AG04450 (cell line): ENCODE measurements at regions not wholly inside any gene's neighbourhood (a gene's known extent, or its start where the extent isn't known, plus 50 kb on each side); places are given as distances from the start of the nearest gene placed in this dataset.

Experiments used
- CTCF ChIA-PET: fragments of 300-600, 350-600 bp; formaldehyde crosslinking; extraction: SDS; loops from one replicate; lab custom pipeline; 2022; ENCODE audit warnings: antibody characterized with exemption, inconsistent platforms; lab: Charles Lee
- POLR2A ChIA-PET: fragments of 350-600 bp; formaldehyde crosslinking; extraction: SDS; loops from one replicate; lab custom pipeline; 2021; ENCODE audit warnings: antibody characterized with exemption, inconsistent platforms; lab: Yijun Ruan, JAX
- DNase-seq: peaks from one replicate; pipeline ENCODE4 v3.0.0-alpha.2; 2011; ENCODE audit warnings: low read depth, low spot score
- H3K27ac ChIP-seq: one replicate; pipeline ENCODE4 v1.5.1; 2012; ENCODE audit warnings: low read depth, low read length, control low read depth
- H3K27me3 ChIP-seq: one replicate; pipeline ENCODE4 v1.6.0; 2012; ENCODE audit warnings: low read length; ENCODE audit not compliant: control insufficient read depth, insufficient read depth
- H3K4me3 ChIP-seq: 2 replicates; pipeline ENCODE4 v1.5.1; 2011; ENCODE audit warnings: mild to moderate bottlenecking, low read depth, low read length, control low read depth
- H3K9me3 ChIP-seq: 2 replicates; pipeline ENCODE4 v1.5.1; 2012; ENCODE audit warnings: low read length; ENCODE audit not compliant: control insufficient read depth, insufficient read depth
- CTCF ChIP-seq: IDR thresholded peaks from 2 replicates; pipeline ENCODE4 v1.5.1; 2011; ENCODE audit warnings: low read depth, low read length, control low read depth, inconsistent platforms

DNA sequence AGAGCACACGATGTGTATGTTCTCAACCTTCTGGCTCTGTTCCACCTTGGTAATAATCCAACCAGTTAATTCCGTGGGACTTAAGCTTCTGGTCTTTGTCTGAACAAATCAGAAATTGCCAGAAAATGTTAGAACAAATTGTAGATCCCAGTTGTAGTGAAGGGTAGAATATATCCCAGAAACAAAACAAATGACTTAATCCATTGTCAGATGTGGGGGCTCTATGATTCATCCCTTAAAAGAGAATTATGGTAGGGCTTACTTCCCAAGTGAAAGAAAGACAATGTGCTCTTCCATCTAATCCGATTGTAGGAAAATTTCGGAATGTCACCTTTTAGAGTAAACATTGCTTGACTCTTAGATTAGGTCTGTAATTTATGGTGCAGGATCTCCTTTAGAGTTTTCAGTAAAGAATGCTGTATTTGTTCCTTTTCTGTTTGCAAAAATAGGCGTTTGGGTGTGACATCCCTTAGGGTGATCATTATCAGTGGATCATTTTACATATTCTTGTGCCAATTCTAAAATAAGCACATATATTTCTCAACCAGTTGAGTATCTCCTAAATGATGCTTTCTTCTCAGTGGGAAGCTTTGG lies 234.5 kb upstream of the ZNF217 start:
- Histone ChIP-seq H3K27ac (peak overlapping the region; percentile 98), H3K4me3 (peak overlapping the region; percentile 47), H3K9me3 (no peaks in the 10 kb centered on the region; the same call in 1 of the 2 replicates), H3K27me3 (no peaks in the 10 kb centered on the region)
- no peak for TF ChIP-seq CTCF
- ChIA-PET POLR2A (interaction anchor here (0.6 to 1.2 kb wide), 10 partner anchors 35 to 215 kb away, joined by 3 to 7 read pairs (median 4); no protein-coding TSS in a partner anchor), CTCF (interaction anchor here (1.2 to 1.8 kb wide), 4 partner anchors 21 to 250 kb away, joined by 4 to 6 read pairs (median 4); no protein-coding TSS in a partner anchor)
- peak; percentile 88 for DNase-seq

GRCh38 chr20:53827292-53828087 lies 233.9 kb upstream of the ZNF217 start:
- no peaks in the 10 kb centered on the region for H3K27me3 ChIP-seq
- H3K27ac ChIP-seq = peak overlapping the region; percentile 98
- no peak for TF ChIP-seq CTCF
- no peak overlapping the region for H3K4me3 ChIP-seq
- no peaks in the 10 kb centered on the region; the same call in 1 of the 2 replicates for H3K9me3 ChIP-seq
- DNase-seq = no peak
- ChIA-PET POLR2A (interaction anchor here (0.6 to 1.2 kb wide), 6 partner anchors 36 to 214 kb away, joined by 3 to 6 read pairs (median 5); no protein-coding TSS in a partner anchor), CTCF (interaction anchor here (0.9 to 1.8 kb wide), 5 partner anchors 87 to 249 kb away, joined by 3 to 6 read pairs (median 4); no protein-coding TSS in a partner anchor)

DNA sequence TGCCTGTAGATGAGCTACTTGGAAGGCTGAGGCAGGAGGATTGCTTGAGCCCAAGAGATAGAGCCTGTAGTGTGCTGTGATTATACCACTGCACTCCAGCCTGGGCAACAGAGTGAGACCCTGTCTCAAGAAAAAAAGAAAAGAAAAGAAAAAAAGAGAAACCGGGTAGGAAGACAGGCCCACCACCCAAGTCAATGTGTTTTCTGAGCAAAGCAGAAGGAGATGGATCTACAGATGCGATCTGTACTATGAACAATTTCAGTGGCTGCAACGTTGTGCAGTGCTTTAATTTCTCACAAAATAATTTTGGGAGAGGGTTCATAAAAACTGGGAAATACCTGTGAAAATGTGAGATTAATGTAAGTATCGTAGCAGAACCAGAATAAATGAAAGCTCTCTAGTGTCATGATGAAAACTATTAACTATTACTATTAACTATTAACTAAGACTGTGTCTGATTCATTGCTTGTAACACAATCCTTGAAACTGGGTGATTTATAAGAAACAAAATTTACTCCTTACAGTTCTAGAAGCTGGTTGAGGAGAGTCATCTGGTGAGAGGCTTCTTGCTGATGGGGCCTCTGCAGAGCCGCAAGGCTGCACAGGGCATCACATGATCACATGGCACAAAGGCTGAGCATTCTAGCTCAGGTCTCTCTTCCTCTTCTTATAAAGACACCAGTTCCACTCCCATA lies 233.1 kb upstream of the ZNF217 start:
- H3K27ac ChIP-seq = no peak overlapping the region
- H3K4me3 ChIP-seq = no peak overlapping the region
- no peaks in the 10 kb centered on the region; the same call in 1 of the 2 replicates for H3K9me3 ChIP-seq
- no peak for TF ChIP-seq CTCF
- ChIA-PET CTCF (interaction anchor here (0.9 to 1.4 kb wide), 3 partner anchors 88 to 247 kb away, joined by 3 to 4 read pairs (median 3); no protein-coding TSS in a partner anchor), POLR2A (interaction anchor here (1.1 kb wide), 1 partner anchor 38 kb away, joined by 3 read pairs; no protein-coding TSS in a partner anchor)
- no peaks in the 10 kb centered on the region for H3K27me3 ChIP-seq
- DNase-seq = no peak

GRCh38 chr20:53826090-53826489 lies 232.5 kb upstream of the ZNF217 start:
- DNase-seq = no peak
- Histone ChIP-seq H3K9me3 (no peaks in the 10 kb centered on the region; the same call in 1 of the 2 replicates), H3K27me3 (no peaks in the 10 kb centered on the region), H3K27ac (no peak overlapping the region), H3K4me3 (no peak overlapping the region)
- POLR2A ChIA-PET = no interaction called here
- CTCF ChIA-PET = interaction anchor here (1.3 kb wide), 1 partner anchor 33 kb away, joined by 3 read pairs; no protein-coding TSS in a partner anchor
- no peak for TF ChIP-seq CTCF
